ENCODE measurements at regions not wholly inside any gene's neighbourhood (a gene's known extent, or its start where the extent isn't known, plus 50 kb on each side); places are given as distances from the start of the nearest gene placed in this dataset.

DNA sequence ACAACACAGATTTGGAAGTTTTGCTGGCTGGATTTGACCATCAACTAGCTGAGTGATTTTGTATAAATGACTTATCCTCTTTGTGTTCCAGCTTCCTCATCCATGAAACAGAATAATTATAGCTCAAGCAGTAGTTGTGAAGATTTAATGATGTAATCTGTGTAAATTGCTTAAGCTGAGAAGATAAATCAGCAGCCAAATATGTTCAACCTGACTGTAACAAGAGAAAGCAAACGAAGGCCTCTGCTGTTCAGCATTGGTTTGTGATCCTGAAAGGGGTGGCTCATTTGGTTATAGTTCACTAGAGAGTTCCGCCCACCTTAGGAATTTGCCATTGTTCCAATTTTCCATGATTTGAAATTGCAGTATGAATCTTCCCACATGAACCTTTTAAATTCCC is 75.7 kb upstream of the CCDC112 start:
- DNase-seq: no peak

DNA sequence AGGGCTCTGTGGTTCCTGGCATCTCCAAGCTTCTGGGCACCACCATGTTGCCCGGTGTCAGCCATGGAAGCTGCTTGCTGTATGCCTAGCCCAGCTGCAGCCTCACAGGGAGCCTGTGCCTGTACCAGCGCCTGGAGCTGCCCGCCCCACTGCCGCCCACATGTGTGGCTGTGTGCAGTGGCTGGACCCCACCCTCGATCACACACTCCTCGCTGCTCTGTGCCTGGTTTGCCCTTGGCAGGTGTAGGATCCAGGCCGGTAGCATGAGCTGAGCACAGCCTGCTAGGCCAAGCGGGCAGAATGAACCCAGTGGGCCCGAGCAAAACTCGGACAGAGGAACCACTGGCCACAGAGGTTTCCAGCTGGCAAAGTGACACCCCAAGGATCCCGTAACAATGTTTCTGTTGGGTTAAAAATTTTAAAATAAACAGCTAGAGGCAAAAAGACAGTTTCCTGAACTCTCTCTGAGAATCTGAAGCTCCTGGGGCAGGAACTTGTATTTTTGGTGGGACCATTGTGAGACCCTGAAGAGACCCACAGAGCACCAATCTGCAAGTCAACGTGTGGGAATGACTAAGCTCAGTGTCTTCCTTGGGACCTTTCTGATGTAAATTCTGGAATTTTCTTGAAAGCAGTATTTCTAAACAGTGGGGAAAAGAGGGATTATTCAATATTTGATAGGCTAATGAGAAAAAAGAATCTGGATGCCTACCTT is 73.1 kb upstream of the CCDC112 start:
- DNase-seq: no peak

GRCh38 chr5:115366223-115366622 is 69.8 kb upstream of the CCDC112 start:
- no peak for DNase-seq

DNA sequence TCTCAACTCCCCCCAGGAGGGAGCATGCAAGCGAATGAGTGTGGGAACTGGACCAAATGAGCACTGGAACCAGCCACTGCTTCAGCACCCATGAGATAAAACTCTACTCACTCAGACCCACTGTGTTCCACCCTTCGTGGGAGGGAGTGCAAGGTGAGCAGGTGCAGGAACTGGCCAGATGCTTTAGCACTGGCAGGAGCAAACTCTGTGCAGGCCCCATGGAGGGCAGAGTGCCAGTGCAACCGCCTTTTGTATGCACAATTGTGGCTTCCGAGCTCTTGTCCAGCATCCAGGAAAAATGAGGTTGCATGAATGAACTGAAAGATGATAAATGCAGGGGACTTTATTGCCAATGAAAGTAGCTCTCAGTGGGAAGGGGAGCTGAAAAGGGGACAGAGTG is 67.4 kb upstream of the CCDC112 start:
- DNase-seq: no peak

- DNase-seq: no peak
Measured at GRCh38 chr5:115360046-115360685, 63.7 kb upstream of the CCDC112 start.

DNA sequence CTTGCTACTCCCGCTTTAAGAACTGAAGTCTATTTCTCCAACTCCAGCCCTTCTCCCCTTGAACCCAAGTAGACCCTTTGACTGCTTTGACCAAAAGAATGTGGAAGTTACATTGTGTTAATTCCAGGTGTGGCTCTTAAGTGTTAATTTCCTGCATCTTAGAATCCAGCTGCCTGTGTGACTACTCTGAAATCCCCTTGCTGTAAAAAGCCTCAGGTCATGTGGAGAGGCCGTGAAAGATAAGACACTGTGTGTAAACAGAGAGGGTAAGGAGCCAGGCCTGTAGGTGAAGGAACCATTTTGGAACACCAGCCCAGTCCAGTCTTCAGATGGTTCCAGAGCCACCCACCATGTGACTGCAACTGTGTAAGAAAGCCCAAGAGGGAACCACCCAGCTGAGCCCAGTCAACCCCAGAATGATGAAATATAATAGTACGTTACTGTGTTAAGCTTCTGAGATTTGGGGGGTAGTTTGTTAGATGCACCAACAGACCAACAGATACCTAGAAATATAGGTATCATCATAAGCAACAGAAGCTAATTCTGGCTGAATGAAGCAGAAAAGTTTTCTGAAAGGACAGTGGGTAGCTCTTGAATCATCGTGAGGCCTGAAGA is 59.4 kb upstream of the CCDC112 start:
- DNase-seq: no peak

- no peak for DNase-seq
Measured at GRCh38 chr5:115355095-115355494, 58.6 kb upstream of the CCDC112 start.

- DNase-seq: no peak
Measured at GRCh38 chr5:115354246-115354645, 57.8 kb upstream of the CCDC112 start.

- DNase-seq: no peak
Measured at GRCh38 chr5:115352571-115352970, 56.1 kb upstream of the CCDC112 start.

GRCh38 chr5:115351356-115352195 is 55.1 kb upstream of the CCDC112 start:
- no peak for DNase-seq

DNA sequence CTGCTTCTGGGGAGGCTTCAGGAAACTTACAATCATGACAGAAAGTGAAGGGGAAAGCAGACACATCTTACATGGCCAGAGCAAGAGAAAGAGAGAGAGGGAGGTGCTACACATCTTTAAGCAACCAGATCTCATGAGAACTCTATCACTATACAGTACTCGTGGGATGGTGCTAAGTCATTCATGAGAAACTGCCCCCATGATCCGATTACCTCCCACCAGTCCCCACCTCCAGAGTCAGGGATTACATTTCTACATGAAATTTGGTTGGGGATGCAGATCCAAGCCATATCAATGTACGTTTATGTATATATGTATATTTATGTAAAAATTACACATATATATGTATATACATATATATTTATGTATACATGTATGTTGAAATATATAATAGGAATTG is 54.4 kb upstream of the CCDC112 start:
- no peak for DNase-seq

DNA sequence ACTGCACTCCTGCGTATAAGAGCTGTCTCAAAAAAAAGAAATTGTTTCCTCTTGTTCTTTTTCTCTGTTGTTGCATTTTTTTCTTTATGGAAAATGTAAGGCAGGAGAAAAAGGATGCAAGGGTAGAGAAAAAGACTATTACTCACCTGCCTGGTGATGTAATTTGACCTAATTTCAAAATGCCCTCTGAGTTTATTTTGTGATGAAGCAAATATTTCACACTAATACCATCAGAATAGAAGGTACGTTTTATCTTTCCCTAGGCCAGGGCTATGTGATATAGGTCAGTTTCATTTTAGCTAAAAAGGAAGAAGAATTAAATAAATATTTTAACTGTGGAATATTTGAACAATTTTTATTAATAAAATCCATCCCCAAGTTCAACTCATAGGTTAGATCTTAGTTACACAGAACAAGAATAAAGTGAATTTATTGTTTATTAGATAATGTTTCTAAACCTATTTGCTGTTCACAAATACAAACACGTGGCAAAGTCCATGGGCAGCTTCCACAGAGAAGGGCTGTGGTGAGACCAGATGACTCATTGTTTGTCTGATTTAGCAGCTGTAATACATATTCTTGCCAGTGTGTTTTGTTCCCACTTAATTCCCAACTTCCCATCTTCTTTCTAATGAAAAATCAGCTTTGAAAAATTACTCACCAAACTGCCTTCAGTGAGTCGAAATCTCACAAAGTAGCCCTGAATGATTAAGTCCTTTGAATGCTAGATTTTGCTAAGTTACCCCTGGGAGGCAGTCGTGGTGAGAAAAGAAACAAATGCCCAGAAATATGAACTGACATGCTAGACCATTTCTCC is 52.8 kb upstream of the CCDC112 start:
- no peak for DNase-seq

DNA sequence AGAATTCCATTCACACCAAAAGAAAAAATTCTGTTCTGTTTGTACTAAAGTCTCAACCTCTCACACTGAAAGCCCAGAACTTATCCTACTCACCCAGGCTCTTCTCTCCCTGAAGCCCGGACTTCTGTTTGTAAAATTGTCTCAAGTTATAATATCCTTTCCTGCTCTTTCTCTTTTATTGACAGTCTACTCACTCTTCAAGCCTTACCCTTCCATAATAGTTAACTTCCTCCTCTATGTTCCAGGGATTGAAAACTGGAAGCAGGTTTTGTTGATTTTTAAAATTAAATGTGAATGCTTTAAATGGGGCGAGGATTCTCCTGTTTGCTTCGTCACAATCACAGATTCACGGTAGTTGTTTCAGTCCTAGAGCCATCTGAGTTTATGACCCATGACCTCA is 51.7 kb upstream of the CCDC112 start:
- no peak for DNase-seq

All from stimulated activated CD8-positive, alpha-beta memory T cell treated with anti-CD3 and anti-CD28 coated beads, Interleukin-4, amount 100 ng/mL, for 48 hours (primary cell).